Lung microvascular endothelial cell (primary cell): ENCODE measurements at regions not wholly inside any gene's neighbourhood (a gene's known extent, or its start where the extent isn't known, plus 50 kb on each side); places are given as distances from the start of the nearest gene placed in this dataset.

Source experiments
- DNase-seq, 2 donors: peaks; one replicate each; pipeline versions ENCODE4 v3.0.0 to v3.0.0-alpha.2; 2010; ENCODE audit warnings: low read depth in 2 of 2

- peak in 1 of 2 donors; percentile 40 for DNase-seq
These were observed 324.6 kb downstream of the MFSD1 start for GRCh38 chr3:159126261-159127020.

- DNase-seq: no peak
These were observed 325.2 kb downstream of the MFSD1 start for GRCh38 chr3:159127021-159127392.

GRCh38 chr3:159128628-159129027 is 326.8 kb downstream of the MFSD1 start:
- DNase-seq: peak in 1 of 2 donors; percentile 75

GRCh38 chr3:159130108-159130507 is 328.3 kb downstream of the MFSD1 start:
- DNase-seq: peak in 1 of 2 donors; percentile 28

DNA sequence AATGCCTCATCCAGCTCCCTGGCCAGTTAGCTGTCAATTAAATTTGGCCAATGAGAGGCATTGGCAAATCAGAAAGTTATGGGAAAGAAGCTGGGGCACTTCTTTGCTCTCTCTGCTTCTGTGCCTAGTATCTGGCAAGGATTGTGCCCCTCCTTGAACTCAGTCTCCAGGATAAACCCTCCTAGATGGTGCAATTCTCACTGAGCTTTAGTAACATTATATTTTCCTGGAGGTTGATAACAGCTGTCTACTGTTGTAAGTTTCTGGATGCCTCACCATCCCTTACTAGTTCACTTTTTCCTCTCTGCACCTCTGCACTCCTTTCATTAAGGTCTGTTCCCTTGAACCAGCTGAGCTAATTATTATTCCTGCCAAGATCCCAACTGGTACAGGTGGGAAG is 329.5 kb downstream of the MFSD1 start:
- DNase-seq: no peak

- no peak for DNase-seq
These were observed 336.1 kb downstream of the MFSD1 start for GRCh38 chr3:159137949-159138348.

DNA sequence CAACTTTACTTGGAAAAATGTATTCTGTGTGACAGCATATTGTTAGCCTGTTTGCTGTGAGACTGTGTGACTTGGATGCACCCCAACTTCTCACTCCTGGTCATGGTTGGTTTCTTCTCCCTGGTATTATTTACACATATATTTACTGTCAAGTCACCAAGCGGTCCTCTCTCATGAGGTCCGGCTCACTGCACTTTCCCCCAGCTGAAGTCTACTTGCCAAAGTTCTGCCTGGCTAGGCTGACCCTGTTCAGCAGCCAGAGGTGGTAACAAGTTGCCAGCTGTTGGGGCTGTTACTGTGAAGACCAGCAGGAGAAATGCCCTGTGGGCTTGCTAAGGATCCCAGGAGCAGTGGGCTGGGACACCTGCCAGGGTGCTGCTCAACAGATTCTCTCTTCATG is 337.5 kb downstream of the MFSD1 start:
- no peak for DNase-seq

DNA sequence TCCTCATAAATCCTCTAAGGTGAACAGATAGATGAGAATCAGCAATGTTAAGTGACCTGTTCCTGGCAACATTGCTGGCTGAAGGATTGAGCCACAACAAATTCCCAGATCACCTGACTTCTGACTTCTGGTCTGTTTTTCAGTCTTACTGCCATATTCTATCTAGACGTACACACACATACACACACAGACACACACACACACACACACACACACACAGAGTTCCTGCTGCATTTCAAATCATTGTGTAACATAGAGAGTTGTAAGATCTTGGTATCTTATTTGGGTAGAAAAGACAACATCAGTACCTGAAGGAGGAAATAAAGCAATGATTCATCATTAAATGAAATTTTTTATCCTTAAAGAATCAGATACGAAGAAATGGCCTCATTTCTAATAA is 342.6 kb downstream of the MFSD1 start:
- DNase-seq: no peak

- DNase-seq: no peak
These were observed 343.0 kb downstream of the MFSD1 start for GRCh38 chr3:159144891-159145290.

DNA sequence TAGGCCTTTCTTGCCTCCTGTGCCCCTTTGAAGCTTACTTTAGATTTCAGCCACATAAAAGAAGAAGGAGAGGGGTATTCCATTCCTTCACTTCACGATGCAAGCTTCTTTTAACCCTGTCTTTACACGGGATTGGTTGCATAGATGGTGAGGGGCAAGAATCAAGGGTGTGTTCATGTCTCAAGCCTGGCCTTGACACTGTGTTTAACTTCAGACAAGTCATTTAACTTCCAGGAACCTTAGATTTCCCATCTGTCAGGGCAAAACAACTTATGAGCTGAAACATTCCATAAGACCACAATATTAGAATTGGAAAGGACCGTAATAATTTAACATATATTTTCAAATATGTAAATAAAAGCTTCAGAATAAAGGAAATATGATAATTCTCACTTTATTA is 344.5 kb downstream of the MFSD1 start:
- no peak for DNase-seq

GRCh38 chr3:159146856-159147435 is 345.1 kb downstream of the MFSD1 start:
- peak in 1 of 2 donors; percentile 40 for DNase-seq

- DNase-seq: no peak
These were observed 346.0 kb downstream of the MFSD1 start for GRCh38 chr3:159147813-159148212.

DNA sequence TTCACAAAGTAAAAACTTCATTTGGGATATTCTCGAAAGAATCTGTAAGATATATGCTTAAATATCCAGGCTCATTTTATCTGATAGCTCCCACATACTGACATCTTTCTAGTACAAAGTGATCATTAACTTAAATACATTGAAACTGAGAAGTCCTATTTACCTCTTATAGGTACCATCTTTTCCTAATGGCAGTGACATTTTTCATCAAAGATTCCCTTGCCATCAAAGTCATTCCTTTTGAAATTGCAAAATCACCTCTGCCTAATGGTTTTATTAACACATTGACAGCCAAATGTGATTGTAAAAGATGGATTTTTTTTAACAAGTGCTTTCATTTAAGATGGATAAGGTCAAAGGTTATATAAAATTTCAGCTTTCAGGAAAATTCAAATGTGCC is 346.6 kb downstream of the MFSD1 start:
- DNase-seq: no peak

GRCh38 chr3:159149131-159149530 is 347.3 kb downstream of the MFSD1 start:
- no peak for DNase-seq

GRCh38 chr3:159149633-159150032 is 347.8 kb downstream of the MFSD1 start:
- DNase-seq: no peak

DNA sequence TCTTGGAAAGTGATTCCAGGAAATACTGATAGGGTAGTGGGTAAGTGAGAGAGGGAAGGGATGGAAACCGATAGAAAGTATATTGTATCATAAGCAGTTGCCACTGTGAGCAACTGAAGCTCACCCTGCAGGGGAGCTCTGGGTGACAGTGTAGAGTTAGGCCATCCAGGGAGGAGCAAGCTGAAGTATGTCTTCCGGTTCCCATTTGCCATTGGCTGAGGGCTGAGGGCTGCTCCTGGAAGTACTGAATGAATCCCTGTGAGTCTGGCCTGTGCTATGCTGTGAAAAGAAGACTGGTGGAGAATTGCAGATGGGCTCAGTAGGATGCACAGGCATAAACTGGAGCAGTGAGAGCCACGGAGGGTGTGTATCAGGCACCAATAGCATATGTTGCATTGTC is 348.3 kb downstream of the MFSD1 start:
- DNase-seq: no peak

DNA sequence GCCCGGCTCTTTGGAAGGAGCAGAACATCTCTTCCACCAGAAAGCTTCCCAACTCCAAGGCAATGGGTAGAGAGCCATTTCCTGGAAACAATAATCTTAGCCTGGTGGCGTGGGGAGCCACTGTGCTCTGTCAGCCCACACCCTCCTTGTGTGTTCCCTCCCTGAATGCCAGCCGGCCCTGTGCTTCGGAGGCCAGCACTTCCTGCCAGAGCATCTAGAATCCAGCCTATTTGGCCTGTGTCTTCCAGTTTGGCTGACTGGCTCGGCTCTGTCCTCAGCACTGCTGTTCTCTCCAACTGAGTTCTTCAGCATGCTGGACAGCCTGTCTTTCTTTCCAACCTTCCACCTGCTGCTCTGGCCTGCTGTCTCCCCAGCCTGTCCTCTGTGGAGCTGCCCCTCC is 349.3 kb downstream of the MFSD1 start:
- peak in 1 of 2 donors; percentile 35 for DNase-seq

GRCh38 chr3:159157275-159157674 is 355.4 kb downstream of the MFSD1 start:
- no peak for DNase-seq

DNA sequence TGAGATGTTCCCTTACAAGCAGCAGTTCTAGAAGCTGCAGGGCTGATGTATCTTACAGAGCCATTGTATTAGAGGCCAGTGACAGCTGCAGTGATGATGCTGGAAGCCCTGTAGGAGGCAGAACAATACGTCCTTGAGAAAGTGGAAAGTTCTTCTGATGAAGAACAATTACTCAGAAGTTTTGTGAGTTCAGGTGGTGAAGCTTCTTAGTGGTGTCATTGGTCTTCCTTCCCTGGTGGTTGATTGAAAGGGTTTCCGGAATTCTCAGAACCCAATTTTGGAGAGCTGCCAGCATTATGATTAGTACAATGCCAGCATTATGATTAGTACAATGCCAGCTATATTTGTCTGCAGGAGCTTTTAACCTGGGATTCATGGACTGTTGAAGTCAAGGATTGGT is 356.4 kb downstream of the MFSD1 start:
- peak in 1 of 2 donors; percentile 90 for DNase-seq

DNA sequence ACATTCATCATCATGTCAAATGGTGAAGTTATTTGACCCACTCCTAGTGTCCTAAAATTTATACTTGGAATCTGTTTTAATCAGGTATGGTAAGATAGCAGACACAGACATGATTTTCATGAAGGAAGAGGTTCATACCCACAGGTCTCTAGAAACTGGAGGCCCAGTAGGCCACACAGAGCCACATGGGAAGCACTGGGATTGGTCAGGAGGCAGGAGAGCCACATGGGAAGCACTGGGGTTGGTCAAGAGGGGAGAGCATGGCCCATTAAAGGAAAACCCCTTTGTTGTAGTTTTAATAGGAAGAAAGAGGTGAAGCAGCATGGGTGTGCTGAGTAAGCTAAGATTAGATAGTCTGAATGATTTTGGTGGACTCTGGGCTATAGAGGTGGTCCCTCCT is 356.9 kb downstream of the MFSD1 start:
- DNase-seq: no peak

DNA sequence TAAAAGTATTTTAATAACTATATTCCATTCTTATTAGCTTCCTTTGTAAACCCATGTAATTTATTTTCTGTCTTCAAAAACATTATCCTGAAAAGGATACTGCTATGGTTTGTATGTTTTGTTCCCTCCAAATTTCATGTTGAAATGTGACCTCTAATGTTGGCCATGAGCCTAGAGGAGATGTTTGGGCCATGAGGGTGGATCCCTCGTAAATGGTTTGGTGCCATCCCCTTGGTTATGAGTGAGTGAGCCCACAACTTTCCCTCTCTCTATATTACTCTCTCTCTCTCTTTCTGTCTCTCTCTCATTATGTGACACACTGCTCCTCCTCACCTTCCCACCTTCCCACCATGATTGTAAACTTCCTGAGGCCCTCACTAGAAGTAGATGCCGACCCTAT is 357.7 kb downstream of the MFSD1 start:
- no peak for DNase-seq

DNA sequence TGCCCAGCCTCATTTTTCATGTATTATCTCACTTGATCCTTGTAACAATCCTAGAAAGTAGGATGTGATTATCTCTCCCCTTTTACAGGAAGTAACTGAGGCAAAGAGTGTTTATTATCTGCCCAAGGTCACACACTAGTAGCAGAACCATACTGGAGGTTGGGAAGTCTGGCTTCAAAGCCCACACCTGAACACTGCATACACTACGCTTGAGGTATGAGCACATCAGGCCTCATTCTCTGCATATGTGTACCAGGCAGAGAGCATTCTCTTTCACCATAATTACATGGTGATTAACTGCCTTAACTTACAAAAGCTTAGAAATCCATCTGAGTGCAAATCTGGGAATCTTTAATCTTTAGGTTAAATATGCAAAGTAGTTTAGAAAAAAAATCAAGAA is 361.8 kb downstream of the MFSD1 start:
- no peak for DNase-seq

- peak; percentile 37 to 89 for DNase-seq
These were observed 364.1 kb downstream of the MFSD1 start for GRCh38 chr3:159165961-159166360.
